ENCODE measurements at regions not wholly inside any gene's neighbourhood (a gene's known extent, or its start where the extent isn't known, plus 50 kb on each side); places are given as distances from the start of the nearest gene placed in this dataset.

DNA sequence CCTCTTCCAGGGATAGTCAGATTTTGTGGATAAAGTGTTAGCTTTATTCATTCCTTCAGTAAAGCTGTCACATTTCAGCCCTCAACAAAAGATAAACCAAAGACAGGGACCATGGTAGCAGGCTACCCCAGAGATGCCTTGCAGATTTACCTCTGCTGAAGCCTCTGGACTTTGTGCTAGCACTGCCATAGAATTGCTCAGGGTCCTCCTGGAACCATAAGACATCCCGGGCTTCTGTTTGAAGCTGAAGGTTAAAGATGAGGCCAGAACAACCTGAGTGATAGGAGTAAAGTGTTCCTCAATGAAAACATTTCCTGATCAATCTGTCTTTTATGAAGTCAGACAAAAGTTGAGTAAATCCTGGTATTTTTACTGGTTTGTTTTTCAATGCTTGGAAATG is 57.5 kb upstream of the ARL15 start:
- TF ChIP-seq, protein P1, sequence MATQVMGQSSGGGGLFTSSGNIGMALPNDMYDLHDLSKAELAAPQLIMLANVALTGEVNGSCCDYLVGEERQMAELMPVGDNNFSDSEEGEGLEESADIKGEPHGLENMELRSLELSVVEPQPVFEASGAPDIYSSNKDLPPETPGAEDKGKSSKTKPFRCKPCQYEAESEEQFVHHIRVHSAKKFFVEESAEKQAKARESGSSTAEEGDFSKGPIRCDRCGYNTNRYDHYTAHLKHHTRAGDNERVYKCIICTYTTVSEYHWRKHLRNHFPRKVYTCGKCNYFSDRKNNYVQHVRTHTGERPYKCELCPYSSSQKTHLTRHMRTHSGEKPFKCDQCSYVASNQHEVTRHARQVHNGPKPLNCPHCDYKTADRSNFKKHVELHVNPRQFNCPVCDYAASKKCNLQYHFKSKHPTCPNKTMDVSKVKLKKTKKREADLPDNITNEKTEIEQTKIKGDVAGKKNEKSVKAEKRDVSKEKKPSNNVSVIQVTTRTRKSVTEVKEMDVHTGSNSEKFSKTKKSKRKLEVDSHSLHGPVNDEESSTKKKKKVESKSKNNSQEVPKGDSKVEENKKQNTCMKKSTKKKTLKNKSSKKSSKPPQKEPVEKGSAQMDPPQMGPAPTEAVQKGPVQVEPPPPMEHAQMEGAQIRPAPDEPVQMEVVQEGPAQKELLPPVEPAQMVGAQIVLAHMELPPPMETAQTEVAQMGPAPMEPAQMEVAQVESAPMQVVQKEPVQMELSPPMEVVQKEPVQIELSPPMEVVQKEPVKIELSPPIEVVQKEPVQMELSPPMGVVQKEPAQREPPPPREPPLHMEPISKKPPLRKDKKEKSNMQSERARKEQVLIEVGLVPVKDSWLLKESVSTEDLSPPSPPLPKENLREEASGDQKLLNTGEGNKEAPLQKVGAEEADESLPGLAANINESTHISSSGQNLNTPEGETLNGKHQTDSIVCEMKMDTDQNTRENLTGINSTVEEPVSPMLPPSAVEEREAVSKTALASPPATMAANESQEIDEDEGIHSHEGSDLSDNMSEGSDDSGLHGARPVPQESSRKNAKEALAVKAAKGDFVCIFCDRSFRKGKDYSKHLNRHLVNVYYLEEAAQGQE (IDR thresholded peaks at IDR 0.05) = no peak
- TF ChIP-seq TAF1 (conservative IDR thresholded peaks at IDR 0.05) (no peak), SP1 (IDR thresholded peaks at IDR 0.05) (no peak), EGR1 (IDR thresholded peaks at IDR 0.05; ENCODE audit: low read depth in 2 of 2) (no peak), GABPA (IDR thresholded peaks at IDR 0.05 in 1 of 2, conservative IDR thresholded peaks at IDR 0.05 in 1 of 2) (no peak), YY1 (IDR thresholded peaks at IDR 0.05) (no peak)
- TF ChIP-seq, protein P2, sequence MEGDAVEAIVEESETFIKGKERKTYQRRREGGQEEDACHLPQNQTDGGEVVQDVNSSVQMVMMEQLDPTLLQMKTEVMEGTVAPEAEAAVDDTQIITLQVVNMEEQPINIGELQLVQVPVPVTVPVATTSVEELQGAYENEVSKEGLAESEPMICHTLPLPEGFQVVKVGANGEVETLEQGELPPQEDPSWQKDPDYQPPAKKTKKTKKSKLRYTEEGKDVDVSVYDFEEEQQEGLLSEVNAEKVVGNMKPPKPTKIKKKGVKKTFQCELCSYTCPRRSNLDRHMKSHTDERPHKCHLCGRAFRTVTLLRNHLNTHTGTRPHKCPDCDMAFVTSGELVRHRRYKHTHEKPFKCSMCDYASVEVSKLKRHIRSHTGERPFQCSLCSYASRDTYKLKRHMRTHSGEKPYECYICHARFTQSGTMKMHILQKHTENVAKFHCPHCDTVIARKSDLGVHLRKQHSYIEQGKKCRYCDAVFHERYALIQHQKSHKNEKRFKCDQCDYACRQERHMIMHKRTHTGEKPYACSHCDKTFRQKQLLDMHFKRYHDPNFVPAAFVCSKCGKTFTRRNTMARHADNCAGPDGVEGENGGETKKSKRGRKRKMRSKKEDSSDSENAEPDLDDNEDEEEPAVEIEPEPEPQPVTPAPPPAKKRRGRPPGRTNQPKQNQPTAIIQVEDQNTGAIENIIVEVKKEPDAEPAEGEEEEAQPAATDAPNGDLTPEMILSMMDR (IDR thresholded peaks at IDR 0.05; ENCODE audit: low read depth, low read length, missing input control) = no peak
- TF ChIP-seq, protein P3, sequence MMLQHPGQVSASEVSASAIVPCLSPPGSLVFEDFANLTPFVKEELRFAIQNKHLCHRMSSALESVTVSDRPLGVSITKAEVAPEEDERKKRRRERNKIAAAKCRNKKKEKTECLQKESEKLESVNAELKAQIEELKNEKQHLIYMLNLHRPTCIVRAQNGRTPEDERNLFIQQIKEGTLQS (IDR thresholded peaks at IDR 0.05) = no peak
- TF ChIP-seq, protein P4, sequence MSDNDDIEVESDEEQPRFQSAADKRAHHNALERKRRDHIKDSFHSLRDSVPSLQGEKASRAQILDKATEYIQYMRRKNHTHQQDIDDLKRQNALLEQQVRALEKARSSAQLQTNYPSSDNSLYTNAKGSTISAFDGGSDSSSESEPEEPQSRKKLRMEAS (IDR thresholded peaks at IDR 0.05) = no peak
- TF ChIP-seq, protein P5, sequence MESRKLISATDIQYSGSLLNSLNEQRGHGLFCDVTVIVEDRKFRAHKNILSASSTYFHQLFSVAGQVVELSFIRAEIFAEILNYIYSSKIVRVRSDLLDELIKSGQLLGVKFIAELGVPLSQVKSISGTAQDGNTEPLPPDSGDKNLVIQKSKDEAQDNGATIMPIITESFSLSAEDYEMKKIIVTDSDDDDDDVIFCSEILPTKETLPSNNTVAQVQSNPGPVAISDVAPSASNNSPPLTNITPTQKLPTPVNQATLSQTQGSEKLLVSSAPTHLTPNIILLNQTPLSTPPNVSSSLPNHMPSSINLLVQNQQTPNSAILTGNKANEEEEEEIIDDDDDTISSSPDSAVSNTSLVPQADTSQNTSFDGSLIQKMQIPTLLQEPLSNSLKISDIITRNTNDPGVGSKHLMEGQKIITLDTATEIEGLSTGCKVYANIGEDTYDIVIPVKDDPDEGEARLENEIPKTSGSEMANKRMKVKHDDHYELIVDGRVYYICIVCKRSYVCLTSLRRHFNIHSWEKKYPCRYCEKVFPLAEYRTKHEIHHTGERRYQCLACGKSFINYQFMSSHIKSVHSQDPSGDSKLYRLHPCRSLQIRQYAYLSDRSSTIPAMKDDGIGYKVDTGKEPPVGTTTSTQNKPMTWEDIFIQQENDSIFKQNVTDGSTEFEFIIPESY (IDR thresholded peaks at IDR 0.05) = no peak
